ENCODE measurements at regions not wholly inside any gene's neighbourhood (a gene's known extent, or its start where the extent isn't known, plus 50 kb on each side); places are given as distances from the start of the nearest gene placed in this dataset.

DNA sequence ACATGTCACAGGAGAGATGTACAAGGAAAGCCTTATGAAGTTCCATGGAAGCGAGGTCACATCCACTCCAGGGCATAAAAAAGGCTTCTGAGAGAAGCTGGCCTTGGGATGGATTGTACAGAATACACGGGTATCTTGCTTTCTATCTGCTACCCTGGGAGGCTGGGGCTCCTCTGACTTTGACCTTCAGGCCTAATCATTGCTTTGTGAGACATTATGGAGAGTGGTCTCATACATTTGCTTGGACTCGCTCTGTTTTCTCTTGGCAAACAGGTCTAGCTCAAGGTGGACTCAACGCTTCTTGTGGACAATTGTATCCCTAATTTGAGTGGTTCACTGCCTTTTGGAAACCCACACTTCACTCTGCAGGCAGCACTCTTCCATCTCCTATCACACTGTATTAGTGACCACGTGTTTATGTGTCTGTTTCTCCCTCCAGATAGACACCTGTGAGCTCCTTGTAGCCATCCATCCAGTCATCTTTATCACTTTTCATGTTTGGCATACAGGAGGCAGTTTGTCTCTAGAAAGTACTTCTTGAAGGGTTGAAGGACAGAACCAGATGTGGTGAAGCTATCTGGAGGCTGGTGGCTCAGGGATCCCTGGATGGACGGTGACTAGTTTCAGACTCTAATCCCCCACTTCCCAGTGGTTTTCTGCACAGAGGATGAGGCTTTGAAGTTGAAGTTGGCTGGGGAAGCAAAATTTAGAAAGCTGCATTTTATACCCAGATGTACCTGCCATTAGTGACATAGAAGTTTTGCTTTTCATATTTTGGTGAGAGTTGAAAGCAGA lies 267.8 kb downstream of the CYRIA start:
- no peaks in the 10 kb centered on the region for H3K4me1 Mint-ChIP-seq (ENCODE audit: low read depth, unreplicated experiment)
- CTCF ChIA-PET: no interaction called here
- peaks cover 1% of the 10 kb centered on the region for H3K9me3 Mint-ChIP-seq (ENCODE audit: low read depth, unreplicated experiment)

DNA sequence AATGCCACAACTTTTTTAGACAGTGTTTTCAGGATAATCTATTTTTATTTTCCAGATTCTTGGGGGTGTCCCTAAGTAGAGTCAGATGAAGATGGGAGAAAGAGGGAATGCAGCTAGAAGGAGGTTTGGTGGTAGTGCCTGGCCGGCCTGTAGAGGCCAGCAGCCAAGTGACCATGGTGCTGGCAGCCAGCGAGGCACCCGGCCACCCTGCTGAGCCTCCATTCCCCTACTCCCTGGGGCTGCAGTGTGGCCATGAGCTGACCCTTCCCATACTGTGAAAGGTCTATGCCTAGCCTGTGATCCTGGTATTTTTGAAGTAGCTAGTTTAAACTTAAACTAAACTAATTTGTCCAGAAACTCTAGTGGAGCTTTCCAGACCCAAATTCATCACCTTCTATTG lies 268.6 kb downstream of the CYRIA start:
- no peaks in the 10 kb centered on the region for H3K9me3 Mint-ChIP-seq (ENCODE audit: low read depth, unreplicated experiment)
- no peaks in the 10 kb centered on the region for H3K4me1 Mint-ChIP-seq (ENCODE audit: low read depth, unreplicated experiment)
- no peaks in the 10 kb centered on the region for H3K27me3 Mint-ChIP-seq (ENCODE audit: unreplicated experiment)
- DNase-seq: no peak
- TF ChIP-seq, protein P1, sequence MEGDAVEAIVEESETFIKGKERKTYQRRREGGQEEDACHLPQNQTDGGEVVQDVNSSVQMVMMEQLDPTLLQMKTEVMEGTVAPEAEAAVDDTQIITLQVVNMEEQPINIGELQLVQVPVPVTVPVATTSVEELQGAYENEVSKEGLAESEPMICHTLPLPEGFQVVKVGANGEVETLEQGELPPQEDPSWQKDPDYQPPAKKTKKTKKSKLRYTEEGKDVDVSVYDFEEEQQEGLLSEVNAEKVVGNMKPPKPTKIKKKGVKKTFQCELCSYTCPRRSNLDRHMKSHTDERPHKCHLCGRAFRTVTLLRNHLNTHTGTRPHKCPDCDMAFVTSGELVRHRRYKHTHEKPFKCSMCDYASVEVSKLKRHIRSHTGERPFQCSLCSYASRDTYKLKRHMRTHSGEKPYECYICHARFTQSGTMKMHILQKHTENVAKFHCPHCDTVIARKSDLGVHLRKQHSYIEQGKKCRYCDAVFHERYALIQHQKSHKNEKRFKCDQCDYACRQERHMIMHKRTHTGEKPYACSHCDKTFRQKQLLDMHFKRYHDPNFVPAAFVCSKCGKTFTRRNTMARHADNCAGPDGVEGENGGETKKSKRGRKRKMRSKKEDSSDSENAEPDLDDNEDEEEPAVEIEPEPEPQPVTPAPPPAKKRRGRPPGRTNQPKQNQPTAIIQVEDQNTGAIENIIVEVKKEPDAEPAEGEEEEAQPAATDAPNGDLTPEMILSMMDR (IDR thresholded peaks at IDR 0.05; ENCODE audit: unreplicated experiment): no peak
- CTCF ChIA-PET: no interaction called here
- H3K27ac Mint-ChIP-seq (ENCODE audit: unreplicated experiment): no peak overlapping the region
- no peak overlapping the region for H3K4me3 Mint-ChIP-seq (ENCODE audit: low read depth, unreplicated experiment)
- no TSS peak for BruUV-seq (replicated peaks)
- no peaks in the 10 kb centered on the region for H3K36me3 Mint-ChIP-seq (ENCODE audit: insufficient read depth, unreplicated experiment)
- intact Hi-C loops (cut with micrococcal nuclease; ENCODE audit: unreplicated experiment): no loop called here

More for the DNA sequence above, 267.8 kb downstream of the CYRIA start:
- no TSS peak for BruUV-seq (replicated peaks)
- TF ChIP-seq, protein P1 (IDR thresholded peaks at IDR 0.05; ENCODE audit: unreplicated experiment): no peak
- intact Hi-C loops (cut with micrococcal nuclease; ENCODE audit: unreplicated experiment): no loop called here
- Mint-ChIP-seq H3K27ac (ENCODE audit: unreplicated experiment) (no peak overlapping the region), H3K4me3 (ENCODE audit: low read depth, unreplicated experiment) (no peak overlapping the region), H3K27me3 (ENCODE audit: unreplicated experiment) (peaks cover 8% of the 10 kb centered on the region), H3K36me3 (ENCODE audit: insufficient read depth, unreplicated experiment) (no peaks in the 10 kb centered on the region)
- no peak for DNase-seq

DNA sequence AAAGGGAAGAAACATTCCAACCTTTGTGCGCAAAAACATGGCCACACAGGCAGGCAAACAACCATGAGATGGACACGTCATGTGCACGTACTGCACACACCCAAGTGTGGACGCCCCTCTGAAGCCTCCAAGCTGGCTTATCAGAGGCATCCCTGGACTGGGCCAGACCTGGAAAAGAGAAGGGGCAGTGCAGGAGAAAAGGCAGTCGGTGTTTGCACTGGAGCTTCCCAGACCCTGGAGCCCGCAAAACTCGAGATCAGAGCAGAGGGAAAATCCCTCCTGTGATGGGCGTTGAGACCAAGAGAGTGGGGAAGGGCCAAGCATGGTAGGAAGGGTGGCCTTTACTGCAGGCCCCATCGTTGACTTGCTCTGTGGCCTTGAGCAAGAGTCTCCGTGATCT lies 269.5 kb downstream of the CYRIA start:
- Mint-ChIP-seq H3K9me3 (ENCODE audit: low read depth, unreplicated experiment) (no peaks in the 10 kb centered on the region), H3K27ac (ENCODE audit: unreplicated experiment) (no peak overlapping the region), H3K4me1 (ENCODE audit: low read depth, unreplicated experiment) (no peaks in the 10 kb centered on the region), H3K4me3 (ENCODE audit: low read depth, unreplicated experiment) (no peak overlapping the region), H3K27me3 (ENCODE audit: unreplicated experiment) (no peaks in the 10 kb centered on the region), H3K36me3 (ENCODE audit: insufficient read depth, unreplicated experiment) (no peaks in the 10 kb centered on the region)
- TF ChIP-seq, protein P1 (IDR thresholded peaks at IDR 0.05; ENCODE audit: unreplicated experiment): no peak
- no peak for DNase-seq
- CTCF ChIA-PET: no interaction called here
- BruUV-seq (replicated peaks): no TSS peak
- intact Hi-C loops (cut with micrococcal nuclease; ENCODE audit: unreplicated experiment): no loop called here

DNA sequence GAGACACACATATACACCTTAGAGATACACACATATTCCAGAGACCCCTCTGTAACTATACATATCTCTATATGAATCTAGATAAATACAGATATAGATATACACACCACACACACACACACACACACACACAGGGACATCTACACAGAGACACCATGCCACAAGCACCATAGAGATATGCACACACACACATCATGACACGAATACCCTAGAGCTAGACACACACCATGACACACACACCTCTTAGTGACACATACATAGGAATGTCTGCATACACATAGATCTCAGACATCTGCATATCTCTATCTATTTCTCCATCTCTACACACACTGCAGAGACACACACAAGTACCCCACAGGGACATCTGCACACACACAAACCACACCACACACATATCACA lies 270.0 kb downstream of the CYRIA start:
- TF ChIP-seq, protein P1 (IDR thresholded peaks at IDR 0.05; ENCODE audit: unreplicated experiment): no peak
- Mint-ChIP-seq H3K27me3 (ENCODE audit: unreplicated experiment) (no peaks in the 10 kb centered on the region), H3K27ac (ENCODE audit: unreplicated experiment) (no peak overlapping the region), H3K9me3 (ENCODE audit: low read depth, unreplicated experiment) (no peaks in the 10 kb centered on the region), H3K4me3 (ENCODE audit: low read depth, unreplicated experiment) (no peak overlapping the region), H3K4me1 (ENCODE audit: low read depth, unreplicated experiment) (no peaks in the 10 kb centered on the region), H3K36me3 (ENCODE audit: insufficient read depth, unreplicated experiment) (no peaks in the 10 kb centered on the region)
- DNase-seq: no peak
- intact Hi-C loops (cut with micrococcal nuclease; ENCODE audit: unreplicated experiment): no loop called here
- CTCF ChIA-PET: no interaction called here
- no TSS peak for BruUV-seq (replicated peaks)

Data from Calu3 (cell line).